ENCODE measurements at regions not wholly inside any gene's neighbourhood (a gene's known extent, or its start where the extent isn't known, plus 50 kb on each side); places are given as distances from the start of the nearest gene placed in this dataset.

DNA sequence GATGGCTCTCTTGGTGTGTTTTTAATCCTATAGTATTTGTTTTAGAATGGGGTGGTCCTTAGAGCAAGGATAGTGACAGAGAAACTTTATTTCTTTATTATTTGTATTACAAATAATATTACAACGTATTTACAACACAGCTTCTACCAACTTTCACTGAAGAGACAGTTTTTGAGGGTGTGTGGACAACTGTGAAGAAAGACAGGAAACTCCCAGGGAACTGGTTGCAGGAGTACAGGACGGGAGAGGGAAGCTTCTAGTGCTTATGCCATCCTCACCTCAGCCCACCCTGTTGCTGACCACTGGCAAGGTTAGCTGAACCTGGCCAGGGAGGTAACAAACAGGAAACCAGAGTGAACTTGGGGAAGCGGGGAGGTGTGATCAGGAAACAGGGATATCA, 251.7 kb downstream of the BCL11A start:
- no peak overlapping the region for H2AK5ac ChIP-seq (ENCODE audit: low read depth, low read length)
- no peak overlapping the region for H2BK120ac ChIP-seq (replicated peaks; ENCODE audit: low read depth, low read length)
- H3K79me2 ChIP-seq (ENCODE audit: control insufficient read depth in 1 of 2, insufficient read depth in 2 of 2, low read length in 2 of 2): no peaks in the 10 kb centered on the region
- POLR2A ChIA-PET (ENCODE audit: partially characterized antibody): interaction anchor here (0.6 kb wide), 1 partner anchor 95 kb away, joined by 3 read pairs; no protein-coding TSS in a partner anchor
- no peak overlapping the region for H3K56ac ChIP-seq (replicated peaks; ENCODE audit: insufficient read length, low read depth, low read length)
- CTCF ChIA-PET (ENCODE audit: partially characterized antibody): interaction anchor here (0.8 to 2.0 kb wide), 6 partner anchors 10 to 260 kb away, joined by 3 to 6 read pairs (median 4); no protein-coding TSS in a partner anchor
- no peak overlapping the region for H3K9ac ChIP-seq (replicated peaks in 1 of 4; ENCODE audit: extremely low read depth in 1 of 4, low read depth in 3 of 4, low read length in 3 of 4)
- H4K8ac ChIP-seq (ENCODE audit: extremely low read depth, insufficient read depth, low read length): no peak overlapping the region; the same call in 1 of the 2 replicates
- H3K36me3 ChIP-seq (ENCODE audit: control insufficient read depth in 2 of 4, insufficient read depth in 4 of 4, low read length in 3 of 4): no peaks in the 10 kb centered on the region
- DNase-seq (ENCODE audit: low read depth in 1 of 2, low spot score in 2 of 2): no peak
- H3K4ac ChIP-seq (replicated peaks; ENCODE audit: insufficient read length, low read depth, low read length): no peak overlapping the region
- no peak overlapping the region for H3K14ac ChIP-seq (ENCODE audit: insufficient read length)
- no peak overlapping the region for H4K91ac ChIP-seq (replicated peaks; ENCODE audit: insufficient read length, low read length)
- H2BK12ac ChIP-seq (ENCODE audit: low read depth, low read length): no peak overlapping the region
- H3K27ac ChIP-seq (ENCODE audit: low read depth, low read length): no peak overlapping the region
- H3K79me1 ChIP-seq (ENCODE audit: low read depth, low read length): no peaks in the 10 kb centered on the region
- H2AFZ ChIP-seq (ENCODE audit: low read length): 0 out of 2 replicates have a peak overlapping the region, but pooled peaks have one; percentile 16
- H3K4me3 ChIP-seq (ENCODE audit: extremely low read depth in 1 of 4, insufficient read depth in 2 of 4, low read depth in 3 of 4, low read length in 4 of 4): no peak overlapping the region
- no peak overlapping the region for H3K4me2 ChIP-seq (ENCODE audit: insufficient read depth in 1 of 2, low read depth in 2 of 2, low read length in 2 of 2)
- H2BK15ac ChIP-seq (ENCODE audit: low read length): no peak overlapping the region
- FAIRE-seq: no peak
- H3K18ac ChIP-seq (ENCODE audit: extremely low read depth, low read length): no peak overlapping the region
- no peak overlapping the region for H3K23ac ChIP-seq (ENCODE audit: insufficient read length)
- no peak overlapping the region for H2BK5ac ChIP-seq (ENCODE audit: low read depth, low read length)
- 89% methylated on average over 3 of the region's 3 CpGs; no CpG with 5 or more reads in 1 of the 2 experiments for WGBS, 2 experiments (ENCODE audit: extremely low coverage in 1 of 2, insufficient coverage in 1 of 2, insufficient read length in 1 of 2, insufficient replicate concordance in 2 of 2, low coverage in 1 of 2, low lambda C conversion rate in 2 of 2, missing lambda C conversion rate in 1 of 2)
- no peak overlapping the region for H2BK20ac ChIP-seq (ENCODE audit: low read length)
- no peaks in the 10 kb centered on the region for H4K20me1 ChIP-seq (replicated peaks in 1 of 2; ENCODE audit: control insufficient read depth in 1 of 2, insufficient read depth in 2 of 2, low read length in 2 of 2)
- no peaks in the 10 kb centered on the region for H3K9me3 ChIP-seq (ENCODE audit: insufficient read depth in 2 of 2, low read depth in 1 of 2, low read length in 1 of 2)
- TF ChIP-seq YY1 (IDR thresholded peaks at IDR 0.05; ENCODE audit: low read depth, low read length): no peak
- TF ChIP-seq KDM1A (IDR thresholded peaks at IDR 0.05; ENCODE audit: borderline replicate concordance, low read length): no peak
- no peak for TF ChIP-seq GABPA (IDR thresholded peaks at IDR 0.05; ENCODE audit: borderline replicate concordance, insufficient read depth, low read length)
- TF ChIP-seq TCF12 (IDR thresholded peaks at IDR 0.05; ENCODE audit: low read depth, low read length): no peak
- TF ChIP-seq, protein P1, sequence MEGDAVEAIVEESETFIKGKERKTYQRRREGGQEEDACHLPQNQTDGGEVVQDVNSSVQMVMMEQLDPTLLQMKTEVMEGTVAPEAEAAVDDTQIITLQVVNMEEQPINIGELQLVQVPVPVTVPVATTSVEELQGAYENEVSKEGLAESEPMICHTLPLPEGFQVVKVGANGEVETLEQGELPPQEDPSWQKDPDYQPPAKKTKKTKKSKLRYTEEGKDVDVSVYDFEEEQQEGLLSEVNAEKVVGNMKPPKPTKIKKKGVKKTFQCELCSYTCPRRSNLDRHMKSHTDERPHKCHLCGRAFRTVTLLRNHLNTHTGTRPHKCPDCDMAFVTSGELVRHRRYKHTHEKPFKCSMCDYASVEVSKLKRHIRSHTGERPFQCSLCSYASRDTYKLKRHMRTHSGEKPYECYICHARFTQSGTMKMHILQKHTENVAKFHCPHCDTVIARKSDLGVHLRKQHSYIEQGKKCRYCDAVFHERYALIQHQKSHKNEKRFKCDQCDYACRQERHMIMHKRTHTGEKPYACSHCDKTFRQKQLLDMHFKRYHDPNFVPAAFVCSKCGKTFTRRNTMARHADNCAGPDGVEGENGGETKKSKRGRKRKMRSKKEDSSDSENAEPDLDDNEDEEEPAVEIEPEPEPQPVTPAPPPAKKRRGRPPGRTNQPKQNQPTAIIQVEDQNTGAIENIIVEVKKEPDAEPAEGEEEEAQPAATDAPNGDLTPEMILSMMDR (IDR thresholded peaks at IDR 0.05; ENCODE audit: control extremely low read depth in 1 of 3, insufficient read depth in 1 of 3, low read depth in 1 of 3, low read length in 3 of 3): no peak
- no peak for TF ChIP-seq NANOG (IDR thresholded peaks at IDR 0.05; ENCODE audit: insufficient read depth, low read depth, low read length, poor library complexity, severe bottlenecking)
- no peak for TF ChIP-seq RBBP5 (IDR thresholded peaks at IDR 0.05; ENCODE audit: borderline replicate concordance, low read depth, low read length)
- no peak for TF ChIP-seq SUZ12 (IDR thresholded peaks at IDR 0.05; ENCODE audit: low read length)
- TF ChIP-seq SP1 (IDR thresholded peaks at IDR 0.05; ENCODE audit: low read depth, low read length): no peak
- H3K27me3 ChIP-seq (replicated peaks in 1 of 4; ENCODE audit: control insufficient read depth in 3 of 4, extremely low read depth in 1 of 4, insufficient read depth in 3 of 4, low read length in 3 of 4): peaks cover 0 to 4% (median 0%) of the 10 kb centered on the region in 4 experiments; a peak in 2 of 7 replicates
- H3K4me1 ChIP-seq (replicated peaks in 1 of 4; ENCODE audit: control insufficient read depth in 3 of 4, insufficient read depth in 4 of 4, low read length in 3 of 4): peaks cover 0 to 11% (median under 1%) of the 10 kb centered on the region in 4 experiments; a peak in 3 of 7 replicates
- H4K5ac ChIP-seq (ENCODE audit: insufficient read length, low read depth, low read length): no peak overlapping the region
- H3K23me2 ChIP-seq (ENCODE audit: low read depth, low read length): no peaks in the 10 kb centered on the region
